ENCODE measurements at regions not wholly inside any gene's neighbourhood (a gene's known extent, or its start where the extent isn't known, plus 50 kb on each side); places are given as distances from the start of the nearest gene placed in this dataset.

DNA sequence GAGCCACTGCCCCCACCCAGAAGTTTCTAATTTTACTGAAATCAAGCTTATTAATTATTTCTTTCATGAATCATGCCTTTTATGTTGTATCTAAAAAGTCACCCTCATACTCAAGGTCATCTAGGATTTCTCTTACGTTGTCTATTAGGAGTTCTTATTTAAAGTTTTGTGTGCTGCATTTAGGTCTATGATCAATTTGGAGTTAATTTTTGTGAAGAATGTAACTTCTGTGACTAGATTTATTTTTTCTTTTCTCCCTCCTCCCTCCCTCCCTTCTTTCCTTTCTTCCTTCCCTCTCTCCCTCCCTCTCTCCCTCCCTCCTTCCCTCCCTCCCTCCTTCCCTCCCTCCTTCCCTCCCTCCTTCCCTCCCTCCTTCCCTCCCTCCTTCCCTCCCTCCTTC, 317.6 kb downstream of the PLA2G4A start:
- TF ChIP-seq, protein P1, sequence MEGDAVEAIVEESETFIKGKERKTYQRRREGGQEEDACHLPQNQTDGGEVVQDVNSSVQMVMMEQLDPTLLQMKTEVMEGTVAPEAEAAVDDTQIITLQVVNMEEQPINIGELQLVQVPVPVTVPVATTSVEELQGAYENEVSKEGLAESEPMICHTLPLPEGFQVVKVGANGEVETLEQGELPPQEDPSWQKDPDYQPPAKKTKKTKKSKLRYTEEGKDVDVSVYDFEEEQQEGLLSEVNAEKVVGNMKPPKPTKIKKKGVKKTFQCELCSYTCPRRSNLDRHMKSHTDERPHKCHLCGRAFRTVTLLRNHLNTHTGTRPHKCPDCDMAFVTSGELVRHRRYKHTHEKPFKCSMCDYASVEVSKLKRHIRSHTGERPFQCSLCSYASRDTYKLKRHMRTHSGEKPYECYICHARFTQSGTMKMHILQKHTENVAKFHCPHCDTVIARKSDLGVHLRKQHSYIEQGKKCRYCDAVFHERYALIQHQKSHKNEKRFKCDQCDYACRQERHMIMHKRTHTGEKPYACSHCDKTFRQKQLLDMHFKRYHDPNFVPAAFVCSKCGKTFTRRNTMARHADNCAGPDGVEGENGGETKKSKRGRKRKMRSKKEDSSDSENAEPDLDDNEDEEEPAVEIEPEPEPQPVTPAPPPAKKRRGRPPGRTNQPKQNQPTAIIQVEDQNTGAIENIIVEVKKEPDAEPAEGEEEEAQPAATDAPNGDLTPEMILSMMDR (IDR thresholded peaks at IDR 0.05): no peak
- TF ChIP-seq POLR2A (IDR thresholded peaks at IDR 0.05): no peak
